DND-41 (cell line): ENCODE measurements at regions not wholly inside any gene's neighbourhood (a gene's known extent, or its start where the extent isn't known, plus 50 kb on each side); places are given as distances from the start of the nearest gene placed in this dataset.

ENCODE experiments used
- ATAC-seq: fragments of 200-7000 bp; cut with Tn5 transposase; 3 replicates; pipeline ENCODE4 v1.9.1; 2021; ENCODE audit warnings: low read depth; ENCODE audit not compliant: insufficient read depth
- DNase-seq: peaks from one replicate; pipeline ENCODE4 v3.0.0-alpha.2; 2020
- H2AFZ ChIP-seq: 2 replicates; pipeline ENCODE4 v1.6.0; 2012; ENCODE audit warnings: low read depth, low read length
- H3K27ac ChIP-seq: 2 replicates; pipeline ENCODE4 v1.5.1; 2012; ENCODE audit warnings: low read length, inconsistent platforms
- H3K27me3 ChIP-seq: fragments of 200-600 bp; sonication (generic); 2 replicates; pipeline ENCODE4 v1.6.0; 2012; ENCODE audit warnings: low read length, mild to moderate bottlenecking, inconsistent platforms; ENCODE audit not compliant: insufficient read depth, poor library complexity
- H3K36me3 ChIP-seq: 2 replicates; pipeline ENCODE4 v1.5.1; 2012; ENCODE audit warnings: low read length, inconsistent platforms; ENCODE audit not compliant: insufficient read depth
- H3K4me1 ChIP-seq: 2 replicates; pipeline ENCODE4 v1.5.1; 2012; ENCODE audit warnings: mild to moderate bottlenecking, low read length; ENCODE audit not compliant: insufficient read depth
- H3K4me2 ChIP-seq: 2 replicates; pipeline ENCODE4 v1.6.0; 2012; ENCODE audit warnings: mild to moderate bottlenecking, moderate library complexity, low read length, inconsistent platforms; ENCODE audit not compliant: insufficient read depth
- H3K4me3 ChIP-seq, 2 experiments: fragments of 200-600 bp in 1 of 2; shearing (Covaris generic) in 1 of 2; 2 replicates each; pipeline ENCODE4 v1.5.1; 2012 to 2016; ENCODE audit warnings: inconsistent platforms in 2 of 2, low read length in 2 of 2, mild to moderate bottlenecking in 2 of 2, low read depth in 1 of 2, moderate library complexity in 1 of 2
- H3K79me2 ChIP-seq: 2 replicates; pipeline ENCODE4 v1.6.0; 2012; ENCODE audit warnings: low read length, inconsistent platforms; ENCODE audit not compliant: insufficient read depth
- H3K9ac ChIP-seq: 2 replicates; pipeline ENCODE4 v1.6.0; 2012; ENCODE audit warnings: low read depth, mild to moderate bottlenecking, inconsistent platforms, low read length, moderate library complexity
- H3K9me3 ChIP-seq: 2 replicates; pipeline ENCODE4 v1.5.1; 2012; ENCODE audit warnings: low read length, moderate library complexity, mild to moderate bottlenecking, inconsistent platforms; ENCODE audit not compliant: insufficient read depth, severe bottlenecking
- H4K20me1 ChIP-seq: 2 replicates; pipeline ENCODE4 v1.6.0; 2012; ENCODE audit warnings: low read length; ENCODE audit not compliant: insufficient read depth
- CTCF ChIP-seq: IDR thresholded peaks from 2 replicates; pipeline ENCODE4 v1.5.1; 2012; ENCODE audit warnings: borderline replicate concordance, low read length, moderate library complexity, mild to moderate bottlenecking; ENCODE audit not compliant: poor library complexity, severe bottlenecking; ENCODE audit errors: extremely low read depth
- EZH2 ChIP-seq: IDR thresholded peaks from 3 replicates; pipeline ENCODE4 v1.6.1; 2012; ENCODE audit warnings: borderline replicate concordance, low read depth, mild to moderate bottlenecking, moderate library complexity, low read length, inconsistent platforms; ENCODE audit not compliant: severe bottlenecking

GRCh38 chr2:16175247-16175825 lies 235.0 kb downstream of the MYCN start:
- no peak overlapping the region for H3K27ac ChIP-seq
- DNase-seq (no peak), ATAC-seq (no peak)
- H4K20me1 ChIP-seq = no peaks in the 10 kb centered on the region
- H3K79me2 ChIP-seq = no peaks in the 10 kb centered on the region
- H3K36me3 ChIP-seq = no peaks in the 10 kb centered on the region
- no peak overlapping the region for H3K4me3 ChIP-seq
- TF ChIP-seq CTCF (no peak), EZH2 (no peak)
- no peaks in the 10 kb centered on the region for H3K9me3 ChIP-seq
- no peak overlapping the region for H2AFZ ChIP-seq
- no peak overlapping the region for H3K9ac ChIP-seq
- no peaks in the 10 kb centered on the region for H3K4me1 ChIP-seq
- no peak overlapping the region for H3K4me2 ChIP-seq
- H3K27me3 ChIP-seq = no peaks in the 10 kb centered on the region

- Histone ChIP-seq H3K9ac (no peak overlapping the region), H3K4me3 (no peak overlapping the region), H3K36me3 (no peaks in the 10 kb centered on the region), H4K20me1 (no peaks in the 10 kb centered on the region), H3K27ac (no peak overlapping the region), H3K4me2 (no peak overlapping the region), H3K79me2 (no peaks in the 10 kb centered on the region), H2AFZ (no peak overlapping the region), H3K4me1 (no peaks in the 10 kb centered on the region), H3K9me3 (no peaks in the 10 kb centered on the region), H3K27me3 (no peaks in the 10 kb centered on the region)
- TF ChIP-seq EZH2 = no peak
- TF ChIP-seq CTCF = no peak
- no peak for ATAC-seq
- DNase-seq = no peak
Measured at GRCh38 chr2:16174693-16175045, 234.3 kb downstream of the MYCN start.

DNA sequence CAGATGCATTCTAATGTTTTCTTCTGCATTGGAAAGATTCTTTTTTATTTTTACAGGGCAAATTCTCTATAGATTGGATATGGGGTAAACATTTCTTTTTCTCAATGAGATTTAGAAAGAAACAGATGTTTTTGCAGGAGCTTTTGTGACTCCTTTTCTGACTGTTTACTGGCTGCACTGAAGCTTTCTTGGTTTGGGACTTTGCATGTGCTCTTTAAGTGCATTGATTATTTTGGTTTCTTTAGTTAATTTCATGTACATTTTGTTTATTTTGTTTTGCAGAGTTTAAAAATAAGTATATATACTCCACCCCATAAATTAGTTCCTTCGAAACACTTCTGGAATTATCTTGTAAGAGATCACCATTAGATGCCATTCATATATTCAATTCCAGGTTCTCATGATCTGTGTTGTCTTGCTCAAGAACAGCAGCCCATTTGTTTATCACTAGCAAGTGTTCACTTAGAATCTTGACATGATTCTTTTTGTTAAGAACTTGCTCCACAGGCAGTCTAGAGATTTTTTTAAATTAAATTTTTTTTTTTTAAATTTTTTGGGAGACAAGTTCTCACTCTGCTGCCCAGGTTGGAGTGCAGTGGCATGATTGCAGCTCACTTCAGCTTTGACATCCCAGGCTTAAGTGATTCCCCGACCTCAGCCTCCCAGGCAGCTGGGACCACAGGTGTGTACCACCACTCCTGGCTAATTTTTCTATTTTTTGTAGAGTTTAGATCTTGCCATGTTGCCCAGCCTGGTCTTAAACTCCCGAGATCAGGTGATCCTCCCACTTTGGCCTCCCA lies 233.7 kb downstream of the MYCN start:
- no peaks in the 10 kb centered on the region for H3K36me3 ChIP-seq
- ATAC-seq (no peak), DNase-seq (no peak)
- no peaks in the 10 kb centered on the region for H3K27me3 ChIP-seq
- no peaks in the 10 kb centered on the region for H3K4me1 ChIP-seq
- TF ChIP-seq EZH2 = no peak
- no peak for TF ChIP-seq CTCF
- H3K9me3 ChIP-seq = no peaks in the 10 kb centered on the region
- H3K79me2 ChIP-seq = no peaks in the 10 kb centered on the region
- H4K20me1 ChIP-seq = no peaks in the 10 kb centered on the region
- H3K27ac ChIP-seq = no peak overlapping the region
- no peak overlapping the region for H3K4me2 ChIP-seq
- H3K9ac ChIP-seq = no peak overlapping the region
- H3K4me3 ChIP-seq = no peak overlapping the region
- H2AFZ ChIP-seq = no peak overlapping the region
